Karpas-422 (cell line): ENCODE measurements at regions not wholly inside any gene's neighbourhood (a gene's known extent, or its start where the extent isn't known, plus 50 kb on each side); places are given as distances from the start of the nearest gene placed in this dataset.
"Not testable (repeated sequence)": the region's sequence is repeated elsewhere in the genome, so short reads cannot be mapped to it uniquely, and the experiment has no call there.

ENCODE experiments used
- DNase-seq: peaks from one replicate; pipeline ENCODE4 v3.0.0-alpha.2; 2015
- H2AFZ ChIP-seq: fragments of 200-600 bp; sonication (generic); 2 replicates; pipeline ENCODE4 v1.6.1; 2014; ENCODE audit warnings: antibody characterized with exemption, low read length, mixed read lengths
- H3K27ac ChIP-seq: fragments of 200-600 bp; sonication (generic); 2 replicates; pipeline ENCODE4 v1.5.1; 2014; ENCODE audit warnings: mild to moderate bottlenecking, low read length, moderate library complexity
- H3K27me3 ChIP-seq: fragments of 200-600 bp; sonication (generic); 2 replicates; pipeline ENCODE4 v1.6.1; 2014; ENCODE audit warnings: low read length, mixed read lengths
- H3K36me3 ChIP-seq: fragments of 200-600 bp; sonication (generic); 2 replicates; pipeline ENCODE4 v1.6.1; 2014; ENCODE audit warnings: low read length, mixed read lengths; ENCODE audit not compliant: insufficient read depth
- H3K4me1 ChIP-seq: fragments of 200-600 bp; sonication (generic); 2 replicates; pipeline ENCODE4 v1.6.1; 2014; ENCODE audit warnings: mild to moderate bottlenecking, low read length, mixed read lengths
- H3K4me2 ChIP-seq: fragments of 200-600 bp; sonication (generic); 2 replicates; pipeline ENCODE4 v1.6.1; 2014; ENCODE audit warnings: low read length, low read depth, mild to moderate bottlenecking; ENCODE audit not compliant: poor library complexity, severe bottlenecking
- H3K4me3 ChIP-seq: fragments of 200-600 bp; sonication (generic); 2 replicates; pipeline ENCODE4 v1.5.1; 2014; ENCODE audit warnings: mild to moderate bottlenecking, antibody characterized with exemption, low read length, mixed read lengths
- H3K79me2 ChIP-seq: fragments of 200-600 bp; sonication (generic); 2 replicates; pipeline ENCODE4 v1.6.1; 2014; ENCODE audit warnings: mild to moderate bottlenecking, low read length, mixed read lengths
- H3K9ac ChIP-seq: fragments of 200-600 bp; sonication (generic); 2 replicates; pipeline ENCODE4 v1.6.0; 2014; ENCODE audit warnings: low read length
- H3K9me2 ChIP-seq: fragments of 200-600 bp; sonication (generic), shearing (Covaris generic); replicated peaks from 2 replicates; pipeline ENCODE4 v1.6.0; 2014; ENCODE audit warnings: mild to moderate bottlenecking, low read length, moderate library complexity; ENCODE audit not compliant: insufficient read depth
- H3K9me3 ChIP-seq: fragments of 300-700, 200-600 bp; sonication (generic); 2 replicates; pipeline ENCODE4 v1.6.1; 2014; ENCODE audit warnings: low read length, mixed read lengths
- H4K20me1 ChIP-seq: fragments of 200-600 bp; sonication (generic); 2 replicates; pipeline ENCODE4 v1.6.1; 2014; ENCODE audit warnings: mild to moderate bottlenecking, antibody characterized with exemption, low read length, low read depth; ENCODE audit not compliant: insufficient read depth

DNA sequence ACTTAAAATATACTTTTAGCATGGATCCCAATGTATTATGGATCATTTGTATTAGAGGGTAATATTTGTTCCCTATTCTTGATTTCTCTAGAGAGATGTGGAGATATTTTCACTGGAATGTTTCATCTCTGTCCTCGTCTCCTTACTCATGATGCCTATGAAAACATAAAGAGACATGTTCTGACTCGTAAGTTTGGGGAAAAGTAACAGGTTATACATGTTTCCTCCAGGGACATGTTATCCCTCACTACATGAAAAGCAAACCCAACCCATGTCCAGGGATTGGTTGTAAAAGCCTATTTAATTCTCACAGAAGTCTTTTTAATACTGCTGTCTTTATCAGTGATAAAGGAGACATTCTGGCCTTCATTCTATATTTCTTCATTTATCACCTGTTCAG, 621.4 kb downstream of the GABRG1 start:
- Histone ChIP-seq H2AFZ (no peak overlapping the region), H4K20me1 (no peaks in the 10 kb centered on the region), H3K9me3 (peaks cover 17% of the 10 kb centered on the region), H3K79me2 (no peaks in the 10 kb centered on the region), H3K9me2 (no peaks in the 10 kb centered on the region), H3K4me1 (no peaks in the 10 kb centered on the region), H3K4me2 (no peak overlapping the region), H3K4me3 (no peak overlapping the region), H3K27ac (no peak overlapping the region), H3K36me3 (no peaks in the 10 kb centered on the region), H3K9ac (no peak overlapping the region), H3K27me3 (no peaks in the 10 kb centered on the region)
- DNase-seq, result no peak

DNA sequence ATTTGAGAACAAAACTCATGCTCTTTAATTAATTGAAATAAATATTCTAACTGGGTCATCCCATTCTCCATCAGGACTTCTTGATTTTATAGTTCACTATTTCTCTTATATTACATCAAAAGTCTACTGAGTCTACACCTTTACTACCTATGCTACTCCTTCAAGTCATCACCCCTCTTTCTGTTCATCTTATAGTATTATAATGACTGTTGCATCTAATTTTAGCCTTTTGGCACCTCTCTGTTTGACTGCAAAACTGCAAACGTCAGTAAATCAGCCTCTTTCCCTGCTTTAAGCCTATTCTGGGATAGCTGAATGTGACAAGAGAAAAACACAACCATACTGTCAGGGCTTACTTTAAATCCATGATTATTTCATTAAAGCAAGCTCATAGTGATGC, 639.1 kb downstream of the GABRG1 start:
- no peaks in the 10 kb centered on the region for H3K4me1 ChIP-seq
- H4K20me1 ChIP-seq, result no peaks in the 10 kb centered on the region
- H3K36me3 ChIP-seq, result no peaks in the 10 kb centered on the region
- H3K27ac ChIP-seq, result no peak overlapping the region
- H3K4me2 ChIP-seq, result no peak overlapping the region
- no peaks in the 10 kb centered on the region for H3K79me2 ChIP-seq
- H3K4me3 ChIP-seq, result no peak overlapping the region
- no peak overlapping the region for H2AFZ ChIP-seq
- H3K9me2 ChIP-seq, result no peaks in the 10 kb centered on the region
- H3K9ac ChIP-seq, result no peak overlapping the region
- DNase-seq, result no peak
- H3K9me3 ChIP-seq, result peaks cover 18% of the 10 kb centered on the region
- H3K27me3 ChIP-seq, result no peaks in the 10 kb centered on the region

DNA sequence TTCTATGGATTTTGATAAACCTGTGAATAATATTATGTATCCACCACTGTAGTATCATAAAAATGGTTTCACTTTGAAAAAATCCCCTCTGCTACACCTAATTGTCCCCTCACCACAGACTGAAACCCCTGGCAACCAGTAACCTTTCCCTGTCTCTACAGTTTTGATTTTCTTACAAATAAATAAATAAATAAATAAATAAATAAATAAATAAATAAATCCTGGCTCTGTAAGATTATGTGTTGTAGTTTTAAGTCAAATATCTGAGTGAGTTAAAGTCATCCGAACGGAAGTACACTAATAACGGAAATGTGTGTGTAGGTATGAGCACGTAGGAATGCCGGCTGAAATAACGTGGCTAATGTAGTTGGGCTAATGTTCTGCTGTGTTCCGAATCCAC, 641.5 kb downstream of the GABRG1 start:
- Histone ChIP-seq H3K9me2 (no peaks in the 10 kb centered on the region), H3K79me2 (no peaks in the 10 kb centered on the region), H3K9ac (no peak overlapping the region), H3K4me2 (no peak overlapping the region), H3K9me3 (peaks cover 21% of the 10 kb centered on the region), H3K4me3 (no peak overlapping the region), H3K36me3 (no peaks in the 10 kb centered on the region), H3K27me3 (no peaks in the 10 kb centered on the region), H3K27ac (no peak overlapping the region), H4K20me1 (no peaks in the 10 kb centered on the region), H3K4me1 (no peaks in the 10 kb centered on the region), H2AFZ (no peak overlapping the region)
- no peak for DNase-seq

DNA sequence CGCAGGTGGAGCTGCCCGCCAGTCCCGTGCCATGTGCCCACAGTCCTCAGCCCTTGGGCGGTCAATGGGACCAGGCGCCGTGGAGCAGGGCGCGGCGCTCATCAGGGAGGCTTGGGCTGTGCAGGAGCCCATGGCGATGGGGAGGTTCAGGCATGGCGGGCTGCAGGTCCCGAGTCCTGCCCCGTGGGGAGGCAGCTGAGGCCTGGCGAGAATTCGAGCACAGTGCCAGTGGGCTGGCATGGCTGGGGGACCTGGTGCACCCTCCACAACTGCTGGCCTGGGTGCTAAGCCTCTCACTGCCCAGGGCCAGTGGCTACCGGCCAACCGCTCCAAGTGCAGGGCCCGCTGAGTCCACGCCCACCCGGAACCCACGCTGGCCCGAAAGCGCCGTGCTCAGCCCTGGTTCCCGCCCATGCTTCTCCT, 646.5 kb downstream of the GABRG1 start:
- Histone ChIP-seq H3K9me2 (no peaks in the 10 kb centered on the region), H3K9ac (no peak overlapping the region), H3K27ac (no peak overlapping the region), H3K79me2 (no peaks in the 10 kb centered on the region), H3K27me3 (no peaks in the 10 kb centered on the region), H3K4me1 (no peaks in the 10 kb centered on the region), H4K20me1 (no peaks in the 10 kb centered on the region), H2AFZ (no peak overlapping the region), H3K36me3 (no peaks in the 10 kb centered on the region), H3K9me3 (peaks cover 7% of the 10 kb centered on the region), H3K4me3 (no peak overlapping the region), H3K4me2 (no peak overlapping the region)
- no peak for DNase-seq

DNA sequence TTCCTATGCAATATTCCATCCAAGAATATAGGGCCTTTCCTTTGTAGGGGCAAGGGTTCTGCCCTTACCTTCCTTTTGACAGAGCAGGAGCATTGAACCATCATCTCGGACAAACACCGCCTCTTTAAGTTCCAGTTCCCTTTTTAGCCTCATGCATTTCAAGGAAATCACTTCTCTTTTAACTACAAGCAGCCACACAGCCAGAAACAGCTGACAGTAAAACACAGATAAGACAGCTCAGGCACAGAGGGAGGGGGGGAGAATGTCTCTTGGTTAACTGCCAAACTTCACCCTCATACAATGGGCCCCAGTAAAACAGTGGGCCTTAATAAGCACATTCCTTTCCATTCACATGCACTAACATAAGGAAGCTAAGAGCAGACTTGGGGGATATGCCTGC, 648.3 kb downstream of the GABRG1 start:
- no peaks in the 10 kb centered on the region for H4K20me1 ChIP-seq
- no peak overlapping the region for H3K27ac ChIP-seq
- H3K9me2 ChIP-seq, result no peaks in the 10 kb centered on the region
- H3K4me1 ChIP-seq, result no peaks in the 10 kb centered on the region
- peaks cover 11% of the 10 kb centered on the region for H3K9me3 ChIP-seq
- no peak overlapping the region for H3K4me3 ChIP-seq
- H3K79me2 ChIP-seq, result no peaks in the 10 kb centered on the region
- H2AFZ ChIP-seq, result no peak overlapping the region
- no peak overlapping the region for H3K4me2 ChIP-seq
- no peaks in the 10 kb centered on the region for H3K27me3 ChIP-seq
- H3K36me3 ChIP-seq, result no peaks in the 10 kb centered on the region
- H3K9ac ChIP-seq, result no peak overlapping the region
- no peak for DNase-seq

DNA sequence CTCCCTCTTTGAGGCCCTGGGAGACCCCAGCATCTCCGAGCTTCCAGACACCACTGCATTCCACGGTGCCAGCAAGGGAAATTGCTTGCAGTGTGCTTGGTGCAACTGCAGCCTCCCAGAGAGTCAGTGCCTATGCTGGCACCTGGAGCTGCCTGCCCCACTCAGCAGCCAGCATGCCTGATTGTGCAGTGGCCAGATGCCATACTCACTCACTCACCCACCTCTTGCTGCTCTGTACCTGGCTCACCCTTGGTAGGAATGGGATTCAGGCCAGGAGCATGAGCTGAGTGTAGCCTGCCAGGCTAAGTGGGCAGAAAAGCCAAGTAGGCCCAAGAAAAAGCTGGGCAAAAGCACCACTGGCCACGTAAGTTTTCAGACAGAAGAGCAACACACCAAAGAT, 651.4 kb downstream of the GABRG1 start:
- H3K4me3 ChIP-seq, result no peak overlapping the region
- H3K79me2 ChIP-seq, result no peaks in the 10 kb centered on the region
- no peak overlapping the region for H2AFZ ChIP-seq
- no peak overlapping the region for H3K9ac ChIP-seq
- H3K9me2 ChIP-seq, result no peaks in the 10 kb centered on the region
- no peak overlapping the region for H3K4me2 ChIP-seq
- H3K9me3 ChIP-seq, result peaks cover 17% of the 10 kb centered on the region
- H3K27me3 ChIP-seq, result no peaks in the 10 kb centered on the region
- no peak for DNase-seq
- no peaks in the 10 kb centered on the region for H4K20me1 ChIP-seq
- no peak overlapping the region for H3K27ac ChIP-seq
- no peaks in the 10 kb centered on the region for H3K4me1 ChIP-seq
- no peaks in the 10 kb centered on the region for H3K36me3 ChIP-seq

DNA sequence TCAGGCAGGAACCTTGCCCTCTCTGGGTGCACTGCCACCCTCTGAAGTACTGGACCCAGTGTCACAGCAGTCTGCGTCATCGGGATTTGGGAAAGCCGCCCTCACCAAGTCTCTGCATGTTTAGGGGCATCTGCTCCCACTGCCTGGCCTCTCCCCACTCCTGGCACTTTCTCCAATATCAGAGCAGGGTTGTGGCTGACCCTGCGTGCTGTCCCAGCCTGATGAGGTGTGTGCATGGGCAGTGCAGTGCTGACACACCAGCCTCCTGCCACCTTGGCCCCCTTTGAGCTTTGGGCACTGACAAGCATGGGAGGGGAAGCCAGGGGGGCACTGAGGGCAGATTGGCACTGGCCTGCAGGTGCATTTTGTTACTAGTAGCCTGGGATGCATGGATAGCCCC, 652.5 kb downstream of the GABRG1 start:
- H3K4me3 ChIP-seq, result no peak overlapping the region
- H3K9me3 ChIP-seq, result peaks cover 17% of the 10 kb centered on the region
- H3K27ac ChIP-seq, result no peak overlapping the region
- no peaks in the 10 kb centered on the region for H3K9me2 ChIP-seq
- no peaks in the 10 kb centered on the region for H3K79me2 ChIP-seq
- H3K4me2 ChIP-seq, result no peak overlapping the region
- H3K4me1 ChIP-seq, result no peaks in the 10 kb centered on the region
- H4K20me1 ChIP-seq, result no peaks in the 10 kb centered on the region
- DNase-seq, result no peak
- no peaks in the 10 kb centered on the region for H3K27me3 ChIP-seq
- no peak overlapping the region for H3K9ac ChIP-seq
- no peaks in the 10 kb centered on the region for H3K36me3 ChIP-seq
- no peak overlapping the region for H2AFZ ChIP-seq

DNA sequence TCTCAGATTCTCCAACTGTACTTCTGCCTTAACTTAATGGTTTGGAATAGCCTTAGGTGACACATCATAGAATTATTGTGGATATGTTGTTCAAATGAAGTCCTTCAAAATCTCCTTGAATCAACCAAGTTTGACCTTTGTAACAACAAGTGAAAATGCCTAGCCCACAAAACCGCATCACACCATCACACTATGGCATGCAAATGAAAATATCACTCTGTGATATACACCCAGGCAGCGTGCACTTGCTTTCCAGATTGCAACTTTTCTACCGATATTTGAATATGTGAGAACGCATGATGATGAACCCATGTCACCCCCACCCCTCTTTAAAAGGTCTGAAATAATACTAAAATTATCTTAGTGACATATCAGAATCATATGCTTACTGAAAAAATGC, 656.7 kb downstream of the GABRG1 start:
- H3K79me2 ChIP-seq, result no peaks in the 10 kb centered on the region
- no peak overlapping the region for H3K4me2 ChIP-seq
- H3K4me1 ChIP-seq, result no peaks in the 10 kb centered on the region
- H3K9me3 ChIP-seq, result peaks cover 19% of the 10 kb centered on the region
- no peak overlapping the region for H2AFZ ChIP-seq
- no peaks in the 10 kb centered on the region for H3K9me2 ChIP-seq
- H3K9ac ChIP-seq, result no peak overlapping the region
- H3K27ac ChIP-seq, result no peak overlapping the region
- no peaks in the 10 kb centered on the region for H4K20me1 ChIP-seq
- H3K27me3 ChIP-seq, result no peaks in the 10 kb centered on the region
- no peak overlapping the region for H3K4me3 ChIP-seq
- H3K36me3 ChIP-seq, result no peaks in the 10 kb centered on the region
- no peak for DNase-seq

DNA sequence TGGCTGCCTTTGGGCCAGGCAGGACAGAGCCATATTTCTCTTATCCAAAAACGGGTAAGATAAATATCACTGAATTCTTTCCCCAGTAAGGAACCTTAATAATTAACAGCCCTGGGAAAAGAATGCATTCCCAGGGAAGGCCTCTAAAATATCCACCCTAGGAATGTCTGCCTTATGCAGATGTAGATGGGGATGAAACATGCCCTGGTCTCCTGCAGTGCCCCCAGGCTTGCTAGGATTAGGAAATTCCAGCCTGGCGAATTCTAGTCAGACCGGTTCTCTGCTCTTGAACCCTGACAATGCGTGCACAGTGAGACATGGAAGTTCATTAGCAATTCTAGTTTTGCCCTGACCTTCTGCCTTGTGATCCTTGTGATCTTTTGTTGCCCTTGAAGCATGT, 663.7 kb downstream of the GABRG1 start:
- DNase-seq, H3K79me2 ChIP-seq, H3K9me3 ChIP-seq, H3K4me2 ChIP-seq, H3K27ac ChIP-seq, H3K27me3 ChIP-seq, H3K4me3 ChIP-seq, H3K36me3 ChIP-seq, H2AFZ ChIP-seq, H3K9me2 ChIP-seq, H3K4me1 ChIP-seq, H4K20me1 ChIP-seq, H3K9ac ChIP-seq: not testable (repeated sequence)
